ES-I3 (cell line): ENCODE measurements at regions not wholly inside any gene's neighbourhood (a gene's known extent, or its start where the extent isn't known, plus 50 kb on each side); places are given as distances from the start of the nearest gene placed in this dataset.
"Not testable (repeated sequence)": the region's sequence is repeated elsewhere in the genome, so short reads cannot be mapped to it uniquely, and the experiment has no call there.

Experiments used
- H3K36me3 ChIP-seq: 2 replicates; pipeline ENCODE4 v1.6.1; 2013; ENCODE audit warnings: mild to moderate bottlenecking, low read length, control low read depth, moderate library complexity; ENCODE audit not compliant: insufficient read depth
- H3K4me1 ChIP-seq: 2 replicates; pipeline ENCODE4 v1.6.1; 2013; ENCODE audit warnings: mild to moderate bottlenecking, control low read depth, low read length; ENCODE audit not compliant: insufficient read depth
- H3K9ac ChIP-seq: 2 replicates; pipeline ENCODE4 v1.6.1; 2013; ENCODE audit warnings: low read depth, mild to moderate bottlenecking, low read length, moderate library complexity
- H3K9me3 ChIP-seq: 2 replicates; pipeline ENCODE4 v1.6.1; 2013; ENCODE audit warnings: mild to moderate bottlenecking, low read length, moderate library complexity; ENCODE audit not compliant: control insufficient read depth, insufficient read depth

DNA sequence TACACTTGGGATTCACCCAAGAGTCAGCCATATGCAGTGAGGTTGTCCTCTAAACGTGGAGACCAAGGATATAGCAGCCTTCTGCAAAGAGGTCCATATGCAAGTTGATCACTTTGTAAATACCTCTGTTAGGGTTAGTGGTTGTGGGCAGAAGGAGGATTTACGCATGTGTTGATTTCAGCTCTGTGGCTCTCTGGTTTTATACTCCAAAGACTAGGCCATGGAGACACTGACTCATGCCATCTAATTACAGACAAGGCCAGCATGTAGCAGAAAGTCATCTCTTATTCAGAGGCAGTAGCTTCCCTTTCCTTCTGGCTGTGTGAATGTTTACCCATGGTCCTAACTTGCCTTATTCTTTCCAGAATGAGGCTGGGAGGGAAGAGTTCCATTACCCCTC lies 140.9 kb upstream of the GOLGA6L4 start:
- not testable (repeated sequence) for H3K9ac ChIP-seq, H3K36me3 ChIP-seq, H3K4me1 ChIP-seq, H3K9me3 ChIP-seq

DNA sequence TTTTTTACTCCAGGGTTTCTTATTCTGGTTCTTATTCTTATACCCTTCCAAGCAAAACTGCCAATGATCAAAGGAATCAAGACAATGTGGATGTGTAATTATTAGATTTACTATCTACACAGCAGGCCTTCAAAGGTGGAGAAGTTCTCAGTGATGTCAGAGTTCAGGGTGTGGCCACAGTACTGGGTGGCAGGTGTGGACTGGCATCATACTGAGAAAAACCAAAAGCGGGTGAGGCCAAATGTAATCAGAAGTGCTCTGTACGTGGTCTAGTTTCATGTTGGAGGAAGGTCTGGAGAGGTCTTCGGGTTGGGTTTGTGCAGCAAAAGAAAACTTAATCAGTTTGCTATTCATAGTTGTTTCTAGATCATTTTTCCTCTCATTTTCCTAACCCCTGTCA lies 138.5 kb upstream of the GOLGA6L4 start:
- not testable (repeated sequence) for H3K36me3 ChIP-seq, H3K9ac ChIP-seq, H3K4me1 ChIP-seq, H3K9me3 ChIP-seq

DNA sequence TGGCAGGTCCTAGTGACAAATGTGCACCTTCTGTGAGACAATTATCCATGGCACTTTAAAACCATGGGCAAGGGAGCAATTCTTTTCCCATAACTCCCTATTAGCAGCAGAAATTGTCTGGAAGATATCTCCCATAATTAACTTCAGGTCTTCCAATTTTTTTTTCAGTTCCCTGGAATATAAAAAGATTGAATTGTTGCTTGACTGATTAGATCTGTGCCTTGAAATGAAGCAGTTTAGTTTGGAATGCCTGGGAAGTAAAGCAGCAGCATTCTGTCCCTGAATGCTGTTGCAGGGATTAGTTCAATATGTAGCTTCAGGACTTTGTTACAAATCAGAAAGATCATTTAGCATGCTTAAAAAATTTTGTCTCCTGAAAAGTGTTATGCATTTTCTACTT lies 137.0 kb upstream of the GOLGA6L4 start:
- H3K9me3 ChIP-seq: no peaks in the 10 kb centered on the region
- no peak overlapping the region for H3K9ac ChIP-seq
- no peaks in the 10 kb centered on the region for H3K36me3 ChIP-seq
- no peaks in the 10 kb centered on the region for H3K4me1 ChIP-seq

DNA sequence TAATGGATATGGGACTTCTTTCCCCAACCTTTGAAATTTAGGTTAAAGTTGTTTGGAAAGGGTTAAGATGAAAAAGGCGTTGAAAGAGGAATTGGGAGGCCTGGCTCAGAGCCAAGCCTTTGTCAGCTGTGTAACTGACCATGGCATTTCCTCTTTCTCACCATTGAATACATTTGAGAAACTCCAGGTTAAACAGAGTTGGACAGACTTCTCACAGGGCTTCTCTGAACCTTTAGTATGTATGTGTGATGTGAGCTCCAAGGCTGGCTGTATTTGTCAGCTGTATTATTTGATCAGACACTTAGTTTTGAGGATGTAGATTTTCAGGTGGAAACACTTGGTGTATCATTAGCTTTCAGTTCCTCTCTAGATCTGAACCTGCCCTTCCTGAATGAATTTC lies 136.4 kb upstream of the GOLGA6L4 start:
- H3K9me3 ChIP-seq: no peaks in the 10 kb centered on the region
- no peaks in the 10 kb centered on the region for H3K36me3 ChIP-seq
- no peaks in the 10 kb centered on the region for H3K4me1 ChIP-seq
- no peak overlapping the region for H3K9ac ChIP-seq

DNA sequence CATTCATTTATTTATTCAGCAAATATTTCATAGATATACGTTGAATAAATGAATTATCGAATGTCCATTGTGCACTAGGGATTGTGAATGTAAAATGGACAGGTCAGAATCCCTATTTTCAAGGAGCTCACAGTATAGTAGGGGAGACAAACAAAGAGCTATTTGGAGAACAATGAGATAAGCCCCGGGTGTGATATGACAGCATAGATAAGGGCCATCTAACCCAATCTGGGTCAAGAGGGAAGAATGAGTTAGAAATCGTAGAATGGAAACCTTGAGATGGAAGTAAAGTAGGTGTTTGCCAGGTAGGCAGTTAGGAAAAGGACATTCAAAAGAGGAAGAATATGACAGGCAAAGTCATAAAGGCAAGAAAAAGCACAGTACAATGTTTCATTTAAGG lies 132.2 kb upstream of the GOLGA6L4 start:
- Histone ChIP-seq H3K4me1 (no peaks in the 10 kb centered on the region), H3K36me3 (no peaks in the 10 kb centered on the region), H3K9me3 (no peaks in the 10 kb centered on the region), H3K9ac (no peak overlapping the region)

DNA sequence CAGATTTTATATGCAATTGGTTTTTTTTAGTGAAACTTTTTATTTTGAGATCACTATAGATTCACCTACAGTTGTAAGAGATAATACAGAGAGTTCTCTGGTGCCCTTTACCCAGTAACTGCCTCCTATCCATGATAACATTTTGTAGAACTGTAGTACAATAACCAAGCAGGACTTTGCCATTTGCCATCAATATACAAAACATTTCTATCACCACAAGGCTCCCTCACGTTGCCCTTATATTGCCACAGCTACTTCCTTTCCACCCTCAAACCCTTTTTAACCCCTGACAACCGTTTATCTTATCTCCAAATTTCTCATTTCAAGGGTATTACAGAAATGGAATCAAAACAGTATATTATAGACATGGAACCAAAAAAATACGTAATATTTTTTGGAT lies 130.7 kb upstream of the GOLGA6L4 start:
- Histone ChIP-seq H3K36me3 (no peaks in the 10 kb centered on the region), H3K4me1 (no peaks in the 10 kb centered on the region), H3K9ac (no peak overlapping the region), H3K9me3 (no peaks in the 10 kb centered on the region)

DNA sequence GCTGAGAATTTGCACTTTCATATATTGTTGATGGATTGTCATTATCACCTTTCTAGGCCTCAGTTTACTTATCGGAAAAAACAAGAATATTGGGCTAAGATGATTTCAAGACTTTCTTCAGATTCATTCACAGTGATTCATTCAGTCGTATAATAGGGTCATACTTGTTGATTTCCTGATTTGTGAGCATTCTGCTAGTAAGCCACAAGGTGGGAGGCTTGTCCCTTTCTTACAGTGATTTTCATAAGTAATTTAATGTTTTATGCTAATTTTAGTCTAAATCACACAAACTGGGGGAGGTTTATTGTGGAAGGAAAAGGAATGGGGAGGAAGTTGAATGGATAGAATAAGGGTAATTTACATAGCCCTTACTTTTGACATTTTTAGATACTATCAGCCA lies 126.8 kb upstream of the GOLGA6L4 start:
- H3K36me3 ChIP-seq: no peaks in the 10 kb centered on the region
- H3K9me3 ChIP-seq: no peaks in the 10 kb centered on the region
- no peaks in the 10 kb centered on the region for H3K4me1 ChIP-seq
- no peak overlapping the region for H3K9ac ChIP-seq

DNA sequence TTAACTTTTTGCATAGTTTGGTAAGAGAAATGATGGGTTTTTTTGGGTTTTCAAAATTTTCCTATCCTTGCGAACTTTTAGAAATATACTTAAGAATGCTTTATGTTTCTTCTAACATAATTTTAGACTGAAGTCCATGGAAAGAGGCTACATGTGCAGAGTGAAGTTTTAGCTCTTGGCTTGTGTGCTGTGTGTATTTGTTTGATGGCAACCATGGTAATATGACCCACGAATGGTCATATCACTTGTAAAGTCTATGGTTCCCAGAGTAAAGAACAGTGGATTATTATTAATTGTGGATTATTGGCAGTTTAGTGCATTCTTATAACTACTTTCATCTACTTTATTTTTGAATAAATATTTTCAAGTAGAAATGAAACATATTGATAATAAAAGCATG lies 124.0 kb upstream of the GOLGA6L4 start:
- no peaks in the 10 kb centered on the region for H3K36me3 ChIP-seq
- H3K9me3 ChIP-seq: no peaks in the 10 kb centered on the region
- no peak overlapping the region for H3K9ac ChIP-seq
- H3K4me1 ChIP-seq: no peaks in the 10 kb centered on the region

DNA sequence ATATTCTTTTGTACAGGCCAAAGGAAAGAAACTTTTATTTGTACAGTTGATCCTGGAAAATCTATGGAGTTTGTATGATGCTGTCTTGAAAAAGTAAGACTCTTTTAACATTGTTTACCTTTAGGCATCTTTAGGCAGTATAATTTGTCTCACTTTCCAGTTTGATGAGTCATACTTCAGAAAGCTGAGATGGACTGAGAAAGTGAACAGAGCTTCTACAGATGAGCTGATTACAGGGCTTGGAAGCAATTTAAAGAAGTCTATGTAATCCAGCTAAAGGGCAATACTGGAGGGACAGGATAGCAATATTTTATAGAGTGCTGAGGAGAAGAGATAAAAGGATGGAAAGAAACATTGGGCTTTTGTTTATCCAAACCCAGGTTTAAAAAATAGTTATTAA lies 123.5 kb upstream of the GOLGA6L4 start:
- no peaks in the 10 kb centered on the region for H3K36me3 ChIP-seq
- no peak overlapping the region for H3K9ac ChIP-seq
- H3K4me1 ChIP-seq: no peaks in the 10 kb centered on the region
- H3K9me3 ChIP-seq: no peaks in the 10 kb centered on the region

DNA sequence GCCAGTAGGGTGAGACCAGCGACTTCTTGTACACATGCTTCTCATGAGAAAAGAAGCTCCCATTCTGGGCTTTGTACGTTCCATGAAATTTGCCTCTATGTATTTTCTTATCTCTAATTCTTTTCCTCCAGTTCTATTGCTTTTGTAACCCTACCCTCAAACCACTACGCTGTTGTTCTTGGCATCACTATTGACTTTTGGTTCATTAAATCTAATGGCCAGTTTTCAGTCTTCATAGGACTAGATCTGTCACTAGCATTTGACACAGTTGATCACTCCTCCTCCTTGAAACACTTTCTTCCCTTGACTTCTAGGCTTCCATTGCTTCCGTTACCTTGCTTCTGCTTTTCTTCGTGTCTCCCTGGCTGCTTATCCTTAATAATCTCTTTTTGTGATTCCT lies 121.7 kb upstream of the GOLGA6L4 start:
- Histone ChIP-seq H3K36me3 (no peaks in the 10 kb centered on the region), H3K9me3 (no peaks in the 10 kb centered on the region), H3K9ac (no peak overlapping the region), H3K4me1 (no peaks in the 10 kb centered on the region)

DNA sequence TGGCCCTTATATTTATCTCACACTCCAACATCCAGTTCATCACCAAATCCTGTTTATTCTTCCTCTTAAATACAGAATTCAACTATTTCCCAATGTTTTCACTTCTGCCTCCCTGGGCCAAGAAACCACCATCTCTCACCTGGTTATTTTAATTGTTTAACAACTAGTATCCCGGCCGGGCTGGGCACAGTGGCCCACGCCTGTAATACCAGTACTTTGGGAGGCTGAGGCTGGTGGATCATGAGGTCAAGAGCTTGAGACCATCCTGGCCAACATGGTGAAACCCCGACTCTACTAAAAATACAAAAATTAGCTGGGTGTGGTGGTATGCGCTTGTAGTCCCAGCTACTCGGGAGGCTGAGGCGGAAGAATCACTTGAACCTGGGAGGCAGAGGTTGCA lies 120.9 kb upstream of the GOLGA6L4 start:
- H3K9ac ChIP-seq, H3K9me3 ChIP-seq, H3K36me3 ChIP-seq, H3K4me1 ChIP-seq: not testable (repeated sequence)

DNA sequence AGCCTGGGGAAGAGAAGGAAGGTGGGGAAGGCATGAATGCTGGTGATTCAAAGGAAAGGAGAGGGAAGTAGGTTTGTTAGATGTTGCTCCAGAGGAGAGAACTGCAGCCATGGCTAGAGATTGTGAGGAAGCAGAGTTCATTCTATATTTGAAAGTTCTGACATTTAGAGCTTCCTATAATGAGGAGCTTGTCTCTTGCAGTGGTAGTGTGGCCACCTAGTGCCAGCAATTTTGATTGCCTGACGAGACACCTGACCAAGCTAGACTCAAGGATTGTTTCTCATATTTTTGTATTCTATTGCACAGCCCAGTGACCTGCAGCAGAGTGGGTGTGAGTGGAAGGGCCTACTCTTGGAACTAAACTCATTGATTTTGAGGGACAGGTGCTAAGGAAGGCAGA lies 116.2 kb upstream of the GOLGA6L4 start:
- not testable (repeated sequence) for H3K9ac ChIP-seq, H3K36me3 ChIP-seq, H3K9me3 ChIP-seq, H3K4me1 ChIP-seq

DNA sequence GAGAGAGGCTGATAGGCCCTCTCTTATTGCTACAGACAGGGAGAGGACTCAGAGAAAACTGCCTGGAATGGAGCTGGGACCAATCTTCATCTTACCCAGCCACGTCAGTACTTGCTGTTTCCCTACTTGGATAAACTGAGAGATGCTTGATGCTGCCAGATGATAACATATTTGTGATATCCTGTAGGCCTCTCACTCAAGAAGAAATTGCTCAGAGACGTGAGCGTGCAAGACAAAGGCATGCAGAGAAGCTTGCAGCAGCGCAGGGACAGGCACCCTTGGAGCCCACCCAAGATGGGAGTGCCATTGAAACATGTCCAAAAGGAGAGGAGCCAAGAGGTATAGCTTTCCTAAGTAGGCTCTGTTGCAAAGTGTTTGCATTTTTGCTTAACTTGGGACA lies 114.7 kb upstream of the GOLGA6L4 start:
- H3K9me3 ChIP-seq, H3K9ac ChIP-seq, H3K4me1 ChIP-seq, H3K36me3 ChIP-seq: not testable (repeated sequence)

DNA sequence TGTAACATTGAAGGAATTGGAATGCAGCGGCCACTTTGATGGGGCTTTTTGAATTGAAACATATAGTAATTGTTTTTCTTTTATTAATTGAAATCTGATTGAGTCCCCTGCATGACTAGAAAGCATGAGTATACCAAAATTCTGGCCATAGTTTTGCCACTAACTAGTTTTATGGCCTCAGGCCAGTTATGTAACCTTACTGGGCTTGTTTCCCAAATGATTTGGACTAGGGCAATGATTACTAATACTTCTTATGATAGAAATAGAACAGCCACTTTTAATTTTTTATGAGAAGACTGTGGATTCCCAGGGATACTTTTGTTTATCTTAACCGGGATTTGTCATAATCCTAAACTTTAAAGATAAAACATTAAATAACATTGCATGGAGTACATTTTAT lies 106.9 kb upstream of the GOLGA6L4 start:
- H3K9me3 ChIP-seq, H3K9ac ChIP-seq: not testable (repeated sequence)

DNA sequence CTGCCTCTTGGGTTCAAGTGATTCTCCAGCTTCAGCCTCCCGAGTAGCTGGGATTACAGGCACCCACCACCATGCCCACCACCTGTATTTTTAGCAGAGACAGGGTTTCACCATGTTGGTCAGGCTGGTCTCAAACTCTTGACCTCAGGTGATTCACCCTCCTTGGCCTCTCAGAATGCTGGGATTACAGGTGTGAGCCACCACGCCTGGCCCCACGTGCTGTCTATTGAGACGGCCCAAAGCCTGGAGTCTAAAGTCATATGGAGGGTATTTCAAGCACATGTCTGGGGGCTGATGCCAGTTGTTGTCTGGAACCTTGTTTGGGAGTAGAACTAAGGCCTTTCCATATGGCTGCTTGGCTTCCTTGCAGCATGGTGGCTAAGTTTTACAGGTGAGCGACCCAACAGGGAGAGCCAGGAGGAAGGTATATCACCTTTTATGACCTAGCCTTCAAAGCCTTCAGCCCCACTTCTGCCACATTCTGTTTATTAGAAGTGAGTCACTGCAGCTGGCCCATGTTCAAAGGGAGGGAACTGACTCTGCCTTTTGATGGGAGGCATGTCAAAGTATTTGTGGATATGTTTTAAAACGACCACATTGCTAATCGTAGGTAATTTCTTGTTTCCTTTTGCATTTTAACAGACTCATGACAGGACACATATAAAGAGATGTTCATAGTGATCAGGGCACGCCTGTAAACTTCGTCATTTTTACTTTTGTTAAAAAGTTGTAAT lies 105.3 kb upstream of the GOLGA6L4 start:
- not testable (repeated sequence) for H3K36me3 ChIP-seq, H3K9ac ChIP-seq, H3K9me3 ChIP-seq, H3K4me1 ChIP-seq

More for the DNA sequence above, 106.9 kb upstream of the GOLGA6L4 start:
- not testable (repeated sequence) for H3K4me1 ChIP-seq, H3K36me3 ChIP-seq

DNA sequence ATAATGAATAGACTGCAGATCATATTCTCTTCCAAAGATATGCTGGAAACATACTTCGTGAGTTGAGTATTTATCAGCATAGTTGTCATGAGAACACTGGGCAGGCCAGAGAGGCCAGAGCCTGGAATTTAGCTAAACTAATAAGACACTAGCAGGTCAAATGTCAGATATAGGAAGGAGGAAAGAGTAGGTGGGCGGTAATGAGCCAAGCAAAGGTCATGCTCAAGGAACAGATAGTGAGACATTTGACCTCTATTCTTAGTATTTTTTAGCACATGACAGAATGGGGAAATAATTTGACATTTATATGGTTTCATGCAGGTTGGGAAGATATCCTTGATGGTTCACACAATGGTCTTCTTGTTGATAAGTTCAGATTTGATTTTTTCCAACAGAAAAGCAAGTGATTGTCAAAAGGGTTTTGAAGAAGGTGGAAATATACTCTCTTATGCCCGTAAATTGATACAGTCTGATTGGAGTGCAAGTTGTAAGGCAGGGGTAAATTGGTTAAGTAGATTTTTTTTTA lies 99.6 kb upstream of the GOLGA6L4 start:
- H3K4me1 ChIP-seq, H3K36me3 ChIP-seq, H3K9ac ChIP-seq, H3K9me3 ChIP-seq: not testable (repeated sequence)
